Transverse colon (tissue), 4 donors: ENCODE measurements at regions not wholly inside any gene's neighbourhood (a gene's known extent, or its start where the extent isn't known, plus 50 kb on each side); places are given as distances from the start of the nearest gene placed in this dataset.

Source experiments
- POLR2AphosphoS5 ChIP-seq, 3 donors: sonication (generic); formaldehyde crosslinking; IDR thresholded peaks; one replicate each; pipeline ENCODE4 v1.6.1; 2016; ENCODE audit warnings: antibody characterized with exemption in 3 of 3
- TF ChIP-seq, protein P1 (sequence below), 5 experiments: fragments of 200-600 bp in 3 of 5; fragments of 450-650 bp in 2 of 5; sonication (generic) in 3 of 5; IDR thresholded peaks; 1 replicate in 2 of 5; 2 replicates in 3 of 5; pipeline ENCODE4 v1.5.1; 2016 to 2017; ENCODE audit warnings: antibody characterized with exemption in 5 of 5, inconsistent platforms in 3 of 5, mild to moderate bottlenecking in 2 of 5, moderate library complexity in 1 of 5

DNA sequence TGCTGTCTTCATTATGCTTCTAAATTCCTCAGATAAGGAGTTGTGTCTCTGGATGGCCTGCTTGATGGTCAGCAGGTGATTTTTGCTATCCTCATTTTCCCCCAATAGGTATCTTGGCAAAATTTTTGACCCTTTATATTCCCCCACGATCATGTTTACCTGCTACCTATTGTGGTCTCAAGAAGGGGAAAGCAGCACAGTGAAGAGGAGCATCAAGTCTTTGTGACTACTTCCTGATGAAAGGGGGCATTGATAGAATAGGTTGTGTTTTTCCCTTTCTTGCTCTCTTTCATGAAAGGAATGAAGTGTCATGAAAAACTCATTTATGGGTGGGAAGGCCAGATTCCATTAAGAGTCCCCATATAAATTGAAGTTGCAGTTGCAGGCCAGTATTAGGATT is 153.8 kb downstream of the KLF8 start:
- TF ChIP-seq, protein P1, sequence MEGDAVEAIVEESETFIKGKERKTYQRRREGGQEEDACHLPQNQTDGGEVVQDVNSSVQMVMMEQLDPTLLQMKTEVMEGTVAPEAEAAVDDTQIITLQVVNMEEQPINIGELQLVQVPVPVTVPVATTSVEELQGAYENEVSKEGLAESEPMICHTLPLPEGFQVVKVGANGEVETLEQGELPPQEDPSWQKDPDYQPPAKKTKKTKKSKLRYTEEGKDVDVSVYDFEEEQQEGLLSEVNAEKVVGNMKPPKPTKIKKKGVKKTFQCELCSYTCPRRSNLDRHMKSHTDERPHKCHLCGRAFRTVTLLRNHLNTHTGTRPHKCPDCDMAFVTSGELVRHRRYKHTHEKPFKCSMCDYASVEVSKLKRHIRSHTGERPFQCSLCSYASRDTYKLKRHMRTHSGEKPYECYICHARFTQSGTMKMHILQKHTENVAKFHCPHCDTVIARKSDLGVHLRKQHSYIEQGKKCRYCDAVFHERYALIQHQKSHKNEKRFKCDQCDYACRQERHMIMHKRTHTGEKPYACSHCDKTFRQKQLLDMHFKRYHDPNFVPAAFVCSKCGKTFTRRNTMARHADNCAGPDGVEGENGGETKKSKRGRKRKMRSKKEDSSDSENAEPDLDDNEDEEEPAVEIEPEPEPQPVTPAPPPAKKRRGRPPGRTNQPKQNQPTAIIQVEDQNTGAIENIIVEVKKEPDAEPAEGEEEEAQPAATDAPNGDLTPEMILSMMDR (IDR thresholded peaks at IDR 0.05): no peak
- TF ChIP-seq POLR2AphosphoS5 (IDR thresholded peaks at IDR 0.05): no peak
